ENCODE measurements at regions not wholly inside any gene's neighbourhood (a gene's known extent, or its start where the extent isn't known, plus 50 kb on each side); places are given as distances from the start of the nearest gene placed in this dataset.

DNA sequence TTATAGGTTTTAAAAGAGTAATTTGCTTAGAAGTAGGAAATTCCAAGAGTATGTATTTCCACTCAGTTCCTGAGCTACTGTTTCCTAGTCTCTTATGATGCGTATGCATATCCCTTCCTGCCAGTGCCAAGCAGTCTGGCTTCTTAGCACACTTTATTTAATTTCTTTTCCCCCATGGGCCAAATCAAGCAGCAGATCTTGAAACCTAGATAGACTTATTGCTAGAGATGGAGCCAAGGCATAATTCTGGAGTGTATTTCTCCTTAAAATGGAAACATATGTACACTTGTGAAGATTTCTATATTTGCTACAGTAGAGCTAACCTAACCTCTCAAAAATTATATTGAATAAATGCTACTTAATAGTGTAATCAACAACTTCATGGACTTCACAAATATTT, 2337.6 kb downstream of the PCDH7 start:
- TF ChIP-seq, protein P1, sequence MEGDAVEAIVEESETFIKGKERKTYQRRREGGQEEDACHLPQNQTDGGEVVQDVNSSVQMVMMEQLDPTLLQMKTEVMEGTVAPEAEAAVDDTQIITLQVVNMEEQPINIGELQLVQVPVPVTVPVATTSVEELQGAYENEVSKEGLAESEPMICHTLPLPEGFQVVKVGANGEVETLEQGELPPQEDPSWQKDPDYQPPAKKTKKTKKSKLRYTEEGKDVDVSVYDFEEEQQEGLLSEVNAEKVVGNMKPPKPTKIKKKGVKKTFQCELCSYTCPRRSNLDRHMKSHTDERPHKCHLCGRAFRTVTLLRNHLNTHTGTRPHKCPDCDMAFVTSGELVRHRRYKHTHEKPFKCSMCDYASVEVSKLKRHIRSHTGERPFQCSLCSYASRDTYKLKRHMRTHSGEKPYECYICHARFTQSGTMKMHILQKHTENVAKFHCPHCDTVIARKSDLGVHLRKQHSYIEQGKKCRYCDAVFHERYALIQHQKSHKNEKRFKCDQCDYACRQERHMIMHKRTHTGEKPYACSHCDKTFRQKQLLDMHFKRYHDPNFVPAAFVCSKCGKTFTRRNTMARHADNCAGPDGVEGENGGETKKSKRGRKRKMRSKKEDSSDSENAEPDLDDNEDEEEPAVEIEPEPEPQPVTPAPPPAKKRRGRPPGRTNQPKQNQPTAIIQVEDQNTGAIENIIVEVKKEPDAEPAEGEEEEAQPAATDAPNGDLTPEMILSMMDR (IDR thresholded peaks at IDR 0.05 in 4 of 5, conservative IDR thresholded peaks at IDR 0.05 in 1 of 5) = no peak
- no peak for TF ChIP-seq POLR2A (IDR thresholded peaks at IDR 0.05)
